SK-N-SH (cell line): ENCODE measurements at regions not wholly inside any gene's neighbourhood (a gene's known extent, or its start where the extent isn't known, plus 50 kb on each side); places are given as distances from the start of the nearest gene placed in this dataset.

Experiments
- CTCF ChIA-PET: fragments of 300-600, 350-600 bp; formaldehyde crosslinking; extraction: SDS; loops from one replicate; lab custom pipeline; 2021; lab: Yijun Ruan, JAX
- POLR2A ChIA-PET: fragments of 350-600 bp; sonication (Branson Sonifier 250); formaldehyde crosslinking; extraction: SDS; loops from one replicate; lab custom pipeline; 2020; ENCODE audit warnings: antibody characterized with exemption, inconsistent platforms; lab: Yijun Ruan, JAX
- DNase-seq: peaks from one replicate; pipeline ENCODE4 v3.0.0; 2012
- H2AFZ ChIP-seq: fragments of 200-600 bp; sonication (generic); 2 replicates; pipeline ENCODE4 v1.8.1; 2016; ENCODE audit warnings: antibody characterized with exemption, mild to moderate bottlenecking, low read depth
- H3F3A ChIP-seq: fragments of 200-600 bp; sonication (generic); replicated peaks from 2 replicates; pipeline ENCODE3; 2016; ENCODE audit warnings: antibody characterized with exemption, mild to moderate bottlenecking; ENCODE audit not compliant: insufficient read depth
- H3K27ac ChIP-seq, 2 experiments: fragments of 200-500 bp in 1 of 2; fragments of 200-600 bp in 1 of 2; sonication (Bioruptor generic) in 1 of 2; sonication (generic), shearing (Covaris generic) in 1 of 2; 2 replicates each; pipeline versions ENCODE4 v1.5.1 to v1.6.1; 2014 to 2016; ENCODE audit warnings: low read depth in 2 of 2, inconsistent platforms in 1 of 2, low read length in 1 of 2, mild to moderate bottlenecking in 1 of 2, mixed read lengths in 1 of 2
- H3K27me3 ChIP-seq: fragments of 200-600 bp; sonication (generic), shearing (Covaris generic); 2 replicates; pipeline ENCODE4 v1.6.1; 2016; ENCODE audit warnings: mixed run types; ENCODE audit not compliant: insufficient read depth
- H3K36me3 ChIP-seq, 2 experiments: fragments of 200-500 bp in 1 of 2; fragments of 200-600 bp in 1 of 2; sonication (Bioruptor generic) in 1 of 2; sonication (generic) in 1 of 2; replicated peaks in 1 of 2; 2 replicates each; pipeline versions ENCODE3 to v1.5.1; 2014 to 2016; ENCODE audit warnings: low read length in 1 of 2, mild to moderate bottlenecking in 1 of 2; ENCODE audit not compliant: insufficient read depth in 2 of 2, control insufficient read depth in 1 of 2
- H3K4me1 ChIP-seq, 2 experiments: fragments of 200-500 bp in 1 of 2; fragments of 200-600 bp in 1 of 2; sonication (Bioruptor generic) in 1 of 2; sonication (generic), shearing (Covaris generic) in 1 of 2; 2 replicates each; pipeline versions ENCODE4 v1.5.1 to v1.6.1; 2014 to 2016; ENCODE audit warnings: low read depth in 1 of 2, low read length in 1 of 2, mixed run types in 1 of 2; ENCODE audit not compliant: insufficient read depth in 2 of 2, control insufficient read depth in 1 of 2
- H3K4me2 ChIP-seq: fragments of 200-600 bp; sonication (generic), shearing (Covaris generic); 2 replicates; pipeline ENCODE4 v1.6.1; 2017; ENCODE audit warnings: mixed run types
- H3K4me3 ChIP-seq, 2 experiments: fragments of 200-500 bp in 1 of 2; fragments of 200-600 bp in 1 of 2; sonication (Bioruptor generic) in 1 of 2; sonication (generic), shearing (Covaris generic) in 1 of 2; 2 replicates each; pipeline versions ENCODE4 v1.5.1 to v1.8.1; 2014 to 2016; ENCODE audit warnings: low read depth in 2 of 2, inconsistent platforms in 1 of 2, low read length in 1 of 2, mild to moderate bottlenecking in 1 of 2, mixed read lengths in 1 of 2, moderate library complexity in 1 of 2
- H3K79me2 ChIP-seq: fragments of 200-600 bp; sonication (generic); 2 replicates; pipeline ENCODE4 v1.8.1; 2017; ENCODE audit warnings: mild to moderate bottlenecking; ENCODE audit not compliant: insufficient read depth
- H3K9ac ChIP-seq: fragments of 200-600 bp; sonication (generic); 2 replicates; pipeline ENCODE4 v1.6.1; 2017; ENCODE audit warnings: mixed run types
- H3K9me2 ChIP-seq: fragments of 200-600 bp; sonication (generic); 2 replicates; pipeline ENCODE4 v1.6.1; 2017; ENCODE audit warnings: mixed run types
- H3K9me3 ChIP-seq: fragments of 200-600 bp; sonication (generic); 2 replicates; pipeline ENCODE4 v1.6.1; 2017; ENCODE audit warnings: mixed run types, mild to moderate bottlenecking, moderate library complexity
- H4K20me1 ChIP-seq: fragments of 200-600 bp; sonication (generic); 2 replicates; pipeline ENCODE4 v1.6.1; 2017; ENCODE audit warnings: mild to moderate bottlenecking, mixed run types; ENCODE audit not compliant: insufficient read depth
- CHD2 ChIP-seq: fragments of 150-350 bp; IDR thresholded peaks from 2 replicates; pipeline ENCODE4 v1.6.1; 2018; ENCODE audit warnings: low read length; ENCODE audit not compliant: partially characterized antibody
- ELF1 ChIP-seq: IDR thresholded peaks from 2 replicates; pipeline ENCODE4 v1.4.0; 2012
- EZH2phosphoT487 ChIP-seq: fragments of 200-600 bp; sonication (generic); IDR thresholded peaks from 2 replicates; pipeline ENCODE4 v1.6.1; 2017; ENCODE audit warnings: low read depth, mixed run types, mild to moderate bottlenecking, antibody characterized with exemption, moderate library complexity, borderline replicate concordance
- FOSL2 ChIP-seq: IDR thresholded peaks from 2 replicates; pipeline ENCODE4 v1.4.0; 2012; ENCODE audit warnings: low read depth, mild to moderate bottlenecking, moderate library complexity, borderline replicate concordance
- FOXJ3 ChIP-seq: sonication (generic); formaldehyde crosslinking; IDR thresholded peaks from 2 replicates; pipeline ENCODE4 v1.5.1; 2020; ENCODE audit warnings: mild to moderate bottlenecking, missing genetic modification reagents
- MEF2A ChIP-seq: IDR thresholded peaks from 2 replicates; pipeline ENCODE4 v1.4.0; 2012; ENCODE audit warnings: low read depth, borderline replicate concordance
- NFIC ChIP-seq: IDR thresholded peaks from 2 replicates; pipeline ENCODE4 v1.4.0; 2012; ENCODE audit warnings: borderline replicate concordance
- RFX5 ChIP-seq: IDR thresholded peaks from 2 replicates; pipeline ENCODE4 v1.6.1; 2012; ENCODE audit warnings: mild to moderate bottlenecking, improper control_type of control experiment, low read length
- SIN3A ChIP-seq: IDR thresholded peaks from 2 replicates; pipeline ENCODE4 v1.6.1; 2012; ENCODE audit warnings: low read depth, mild to moderate bottlenecking, low read length, moderate library complexity, borderline replicate concordance
- SMC3 ChIP-seq: IDR thresholded peaks from 2 replicates; pipeline ENCODE4 v1.6.1; 2012; ENCODE audit warnings: low read depth, low read length, improper control_type of control experiment
- TAF1 ChIP-seq: IDR thresholded peaks from 2 replicates; pipeline ENCODE4 v1.6.1; 2012; ENCODE audit warnings: low read depth, mild to moderate bottlenecking, low read length, moderate library complexity, borderline replicate concordance
- TCF12 ChIP-seq: IDR thresholded peaks from 2 replicates; pipeline ENCODE4 v1.4.0; 2012
- TEAD4 ChIP-seq: IDR thresholded peaks from 2 replicates; pipeline ENCODE4 v1.4.0; 2012; ENCODE audit warnings: mild to moderate bottlenecking, borderline replicate concordance; ENCODE audit not compliant: insufficient read depth
- WGBS: methylation state at CpG from one replicate; pipeline ENCODE4 v1.1.6; 2017; ENCODE audit warnings: low lambda C conversion rate; 5-methylcytosine and 5-hydroxymethylcytosine counted together
- TF ChIP-seq, protein P1 (sequence below): IDR thresholded peaks from 2 replicates; pipeline ENCODE4 v1.4.0; 2012; ENCODE audit warnings: low read depth, borderline replicate concordance
- TF ChIP-seq, protein P2 (sequence below): fragments of 150-350 bp; IDR thresholded peaks from 2 replicates; pipeline ENCODE4 v1.6.1; 2016; ENCODE audit warnings: mild to moderate bottlenecking, low read depth, low read length
- TF ChIP-seq, protein P3 (sequence below): fragments of 200-600 bp; sonication (generic); IDR thresholded peaks from 2 replicates; pipeline ENCODE4 v1.6.1; 2017; ENCODE audit warnings: antibody characterized with exemption, mild to moderate bottlenecking, moderate library complexity
- TF ChIP-seq, protein P4 (sequence below): IDR thresholded peaks from 2 replicates; pipeline ENCODE4 v1.4.0; 2012; ENCODE audit warnings: low read depth
- TF ChIP-seq, protein P5 (sequence below): IDR thresholded peaks from 2 replicates; pipeline ENCODE4 v1.6.1; 2012; ENCODE audit warnings: mild to moderate bottlenecking, low read depth, low read length, moderate library complexity

DNA sequence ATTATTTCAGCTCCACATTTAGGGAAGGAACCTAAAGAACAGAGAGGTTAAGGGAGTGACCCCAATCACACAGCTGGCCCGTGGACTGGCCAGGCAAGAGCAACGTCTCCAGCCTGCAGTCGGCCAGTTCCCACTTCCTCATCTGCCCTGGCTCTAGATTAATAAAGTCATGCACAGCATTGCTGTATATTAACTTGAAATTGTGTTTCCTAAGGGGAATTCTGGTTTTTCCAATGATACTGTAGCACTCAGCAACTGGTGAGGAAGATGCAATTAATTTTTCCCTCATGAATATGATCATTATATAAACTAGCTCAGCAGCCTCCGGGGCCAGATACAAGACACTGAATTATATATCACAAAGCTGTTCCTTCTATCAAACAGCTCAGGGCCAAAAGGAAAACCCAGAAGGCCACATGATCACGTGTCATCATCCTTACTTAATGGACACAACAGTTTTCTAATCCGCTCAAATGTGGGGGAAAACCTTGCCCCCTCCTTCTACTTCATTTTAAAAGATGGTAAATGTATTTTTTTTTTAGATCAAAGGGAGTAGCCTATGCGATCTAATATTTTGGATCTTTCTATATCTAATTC, 295.3 kb upstream of the PRKCQ start:
- 34% methylated on average over 7 of the region's 7 CpGs for WGBS
- no peaks in the 10 kb centered on the region for H3K36me3 ChIP-seq
- no peaks in the 10 kb centered on the region for H3K9me2 ChIP-seq
- no peaks in the 10 kb centered on the region for H3K9me3 ChIP-seq
- H2AFZ ChIP-seq, result no peak overlapping the region
- TF ChIP-seq, protein P1, sequence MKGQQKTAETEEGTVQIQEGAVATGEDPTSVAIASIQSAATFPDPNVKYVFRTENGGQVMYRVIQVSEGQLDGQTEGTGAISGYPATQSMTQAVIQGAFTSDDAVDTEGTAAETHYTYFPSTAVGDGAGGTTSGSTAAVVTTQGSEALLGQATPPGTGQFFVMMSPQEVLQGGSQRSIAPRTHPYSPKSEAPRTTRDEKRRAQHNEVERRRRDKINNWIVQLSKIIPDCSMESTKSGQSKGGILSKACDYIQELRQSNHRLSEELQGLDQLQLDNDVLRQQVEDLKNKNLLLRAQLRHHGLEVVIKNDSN, result no peak
- TF ChIP-seq TAF1, result no peak
- no peak for TF ChIP-seq ELF1
- TF ChIP-seq NFIC, result no peak
- TF ChIP-seq FOSL2, result no peak
- H3K27ac ChIP-seq, result no peak overlapping the region
- DNase-seq, result no peak
- peaks cover 2 to 4% of the 10 kb centered on the region in 2 experiments; a peak in 2 of 4 replicates for H3K4me1 ChIP-seq
- no peaks in the 10 kb centered on the region for H3K79me2 ChIP-seq
- H3K27me3 ChIP-seq, result no peaks in the 10 kb centered on the region; the same call in 1 of the 2 replicates
- no peak overlapping the region for H3K4me3 ChIP-seq
- ChIA-PET CTCF (no interaction called here), POLR2A (no interaction called here)
- H3F3A ChIP-seq, result no peaks in the 10 kb centered on the region
- no peak overlapping the region for H3K9ac ChIP-seq
- H4K20me1 ChIP-seq, result no peaks in the 10 kb centered on the region
- no peak overlapping the region for H3K4me2 ChIP-seq

DNA sequence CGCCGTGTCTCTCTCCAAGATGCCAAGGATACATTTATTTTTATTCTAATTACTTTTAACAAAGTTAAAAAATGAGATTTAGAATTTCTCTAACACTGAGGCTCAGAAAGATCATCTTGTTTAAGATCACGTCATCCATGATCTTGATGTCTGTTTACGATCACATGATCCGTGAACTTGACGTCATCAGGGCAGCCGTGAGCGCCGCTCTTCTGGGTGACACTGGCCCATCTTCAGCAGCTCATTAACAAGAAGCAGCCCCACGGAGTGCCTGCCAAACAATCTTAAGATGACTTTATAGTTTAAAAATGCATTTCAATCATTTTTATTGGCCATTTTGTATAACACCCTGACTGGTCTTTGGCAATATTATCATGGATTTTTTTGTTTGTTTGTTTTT, 291.1 kb upstream of the PRKCQ start:
- Histone ChIP-seq H3K27me3 (no peaks in the 10 kb centered on the region; the same call in 1 of the 2 replicates), H3K36me3 (no peaks in the 10 kb centered on the region), H3K9me2 (no peaks in the 10 kb centered on the region), H4K20me1 (no peaks in the 10 kb centered on the region), H3K79me2 (no peaks in the 10 kb centered on the region), H3K4me2 (no peak overlapping the region), H3K9me3 (no peaks in the 10 kb centered on the region), H2AFZ (no peak overlapping the region), H3K4me3 (no peak overlapping the region), H3F3A (no peaks in the 10 kb centered on the region), H3K9ac (no peak overlapping the region), H3K4me1 (peaks cover 2 to 4% of the 10 kb centered on the region in 2 experiments; a peak in 2 of 4 replicates), H3K27ac (no peak overlapping the region)
- CTCF ChIA-PET, result no interaction called here
- DNase-seq, result no peak
- POLR2A ChIA-PET, result no interaction called here
- WGBS, result 67% methylated on average over 10 of the region's 10 CpGs
- TF ChIP-seq MEF2A, result no peak
- TF ChIP-seq, protein P2, sequence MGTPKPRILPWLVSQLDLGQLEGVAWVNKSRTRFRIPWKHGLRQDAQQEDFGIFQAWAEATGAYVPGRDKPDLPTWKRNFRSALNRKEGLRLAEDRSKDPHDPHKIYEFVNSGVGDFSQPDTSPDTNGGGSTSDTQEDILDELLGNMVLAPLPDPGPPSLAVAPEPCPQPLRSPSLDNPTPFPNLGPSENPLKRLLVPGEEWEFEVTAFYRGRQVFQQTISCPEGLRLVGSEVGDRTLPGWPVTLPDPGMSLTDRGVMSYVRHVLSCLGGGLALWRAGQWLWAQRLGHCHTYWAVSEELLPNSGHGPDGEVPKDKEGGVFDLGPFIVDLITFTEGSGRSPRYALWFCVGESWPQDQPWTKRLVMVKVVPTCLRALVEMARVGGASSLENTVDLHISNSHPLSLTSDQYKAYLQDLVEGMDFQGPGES, result no peak
- no peak for TF ChIP-seq NFIC
- TF ChIP-seq TCF12, result no peak
- TF ChIP-seq CHD2, result no peak
- TF ChIP-seq SMC3, result no peak
- no peak for TF ChIP-seq SIN3A
- TF ChIP-seq, protein P3, sequence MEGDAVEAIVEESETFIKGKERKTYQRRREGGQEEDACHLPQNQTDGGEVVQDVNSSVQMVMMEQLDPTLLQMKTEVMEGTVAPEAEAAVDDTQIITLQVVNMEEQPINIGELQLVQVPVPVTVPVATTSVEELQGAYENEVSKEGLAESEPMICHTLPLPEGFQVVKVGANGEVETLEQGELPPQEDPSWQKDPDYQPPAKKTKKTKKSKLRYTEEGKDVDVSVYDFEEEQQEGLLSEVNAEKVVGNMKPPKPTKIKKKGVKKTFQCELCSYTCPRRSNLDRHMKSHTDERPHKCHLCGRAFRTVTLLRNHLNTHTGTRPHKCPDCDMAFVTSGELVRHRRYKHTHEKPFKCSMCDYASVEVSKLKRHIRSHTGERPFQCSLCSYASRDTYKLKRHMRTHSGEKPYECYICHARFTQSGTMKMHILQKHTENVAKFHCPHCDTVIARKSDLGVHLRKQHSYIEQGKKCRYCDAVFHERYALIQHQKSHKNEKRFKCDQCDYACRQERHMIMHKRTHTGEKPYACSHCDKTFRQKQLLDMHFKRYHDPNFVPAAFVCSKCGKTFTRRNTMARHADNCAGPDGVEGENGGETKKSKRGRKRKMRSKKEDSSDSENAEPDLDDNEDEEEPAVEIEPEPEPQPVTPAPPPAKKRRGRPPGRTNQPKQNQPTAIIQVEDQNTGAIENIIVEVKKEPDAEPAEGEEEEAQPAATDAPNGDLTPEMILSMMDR, result no peak
- TF ChIP-seq, protein P4, sequence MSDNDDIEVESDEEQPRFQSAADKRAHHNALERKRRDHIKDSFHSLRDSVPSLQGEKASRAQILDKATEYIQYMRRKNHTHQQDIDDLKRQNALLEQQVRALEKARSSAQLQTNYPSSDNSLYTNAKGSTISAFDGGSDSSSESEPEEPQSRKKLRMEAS, result no peak
- TF ChIP-seq ELF1, result no peak
- no peak for TF ChIP-seq EZH2phosphoT487
- TF ChIP-seq, protein P5, sequence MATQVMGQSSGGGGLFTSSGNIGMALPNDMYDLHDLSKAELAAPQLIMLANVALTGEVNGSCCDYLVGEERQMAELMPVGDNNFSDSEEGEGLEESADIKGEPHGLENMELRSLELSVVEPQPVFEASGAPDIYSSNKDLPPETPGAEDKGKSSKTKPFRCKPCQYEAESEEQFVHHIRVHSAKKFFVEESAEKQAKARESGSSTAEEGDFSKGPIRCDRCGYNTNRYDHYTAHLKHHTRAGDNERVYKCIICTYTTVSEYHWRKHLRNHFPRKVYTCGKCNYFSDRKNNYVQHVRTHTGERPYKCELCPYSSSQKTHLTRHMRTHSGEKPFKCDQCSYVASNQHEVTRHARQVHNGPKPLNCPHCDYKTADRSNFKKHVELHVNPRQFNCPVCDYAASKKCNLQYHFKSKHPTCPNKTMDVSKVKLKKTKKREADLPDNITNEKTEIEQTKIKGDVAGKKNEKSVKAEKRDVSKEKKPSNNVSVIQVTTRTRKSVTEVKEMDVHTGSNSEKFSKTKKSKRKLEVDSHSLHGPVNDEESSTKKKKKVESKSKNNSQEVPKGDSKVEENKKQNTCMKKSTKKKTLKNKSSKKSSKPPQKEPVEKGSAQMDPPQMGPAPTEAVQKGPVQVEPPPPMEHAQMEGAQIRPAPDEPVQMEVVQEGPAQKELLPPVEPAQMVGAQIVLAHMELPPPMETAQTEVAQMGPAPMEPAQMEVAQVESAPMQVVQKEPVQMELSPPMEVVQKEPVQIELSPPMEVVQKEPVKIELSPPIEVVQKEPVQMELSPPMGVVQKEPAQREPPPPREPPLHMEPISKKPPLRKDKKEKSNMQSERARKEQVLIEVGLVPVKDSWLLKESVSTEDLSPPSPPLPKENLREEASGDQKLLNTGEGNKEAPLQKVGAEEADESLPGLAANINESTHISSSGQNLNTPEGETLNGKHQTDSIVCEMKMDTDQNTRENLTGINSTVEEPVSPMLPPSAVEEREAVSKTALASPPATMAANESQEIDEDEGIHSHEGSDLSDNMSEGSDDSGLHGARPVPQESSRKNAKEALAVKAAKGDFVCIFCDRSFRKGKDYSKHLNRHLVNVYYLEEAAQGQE, result no peak
- no peak for TF ChIP-seq RFX5
- TF ChIP-seq, protein P1, result no peak
- no peak for TF ChIP-seq FOXJ3 (CRISPR knock-in tag)
- TF ChIP-seq TEAD4, result no peak
